Activated CD8-positive, alpha-beta memory T cell treated with anti-CD3 and anti-CD28 coated beads for 1 hour (primary cell): ENCODE measurements at regions not wholly inside any gene's neighbourhood (a gene's known extent, or its start where the extent isn't known, plus 50 kb on each side); places are given as distances from the start of the nearest gene placed in this dataset.

ENCODE experiments used
- DNase-seq, 2 donors: peaks; one replicate each; pipeline ENCODE4 v3.0.0-alpha.2; 2020; ENCODE audit warnings: low read depth in 1 of 2; ENCODE audit errors: extremely low read depth in 1 of 2

DNA sequence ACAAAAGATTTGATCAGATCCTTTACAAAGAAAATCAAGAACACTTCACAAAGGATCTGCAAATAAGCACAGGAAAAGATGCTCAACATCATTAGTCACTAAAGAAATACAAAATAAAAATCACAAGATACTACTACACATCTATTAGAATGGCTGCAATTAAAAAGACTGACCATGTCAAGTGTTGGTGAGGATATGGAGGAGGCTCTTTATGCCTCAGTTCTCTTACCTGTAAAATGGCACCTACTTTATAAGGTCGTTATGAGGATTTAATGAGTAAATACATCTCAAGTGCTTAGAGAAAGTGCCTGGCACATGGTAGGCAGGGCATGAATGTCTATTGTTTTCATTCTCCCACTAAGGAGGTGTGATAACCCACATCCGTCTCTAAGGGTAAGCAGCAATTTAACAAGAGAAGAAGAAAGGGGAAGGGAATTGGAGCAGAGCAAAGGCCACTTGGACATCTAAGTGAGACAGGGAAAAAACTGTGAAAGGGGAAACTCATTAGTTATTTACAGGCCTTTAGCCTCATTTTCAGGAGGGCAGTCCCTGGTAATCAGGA is 157.5 kb upstream of the NFE2L3 start:
- no peak for DNase-seq

DNA sequence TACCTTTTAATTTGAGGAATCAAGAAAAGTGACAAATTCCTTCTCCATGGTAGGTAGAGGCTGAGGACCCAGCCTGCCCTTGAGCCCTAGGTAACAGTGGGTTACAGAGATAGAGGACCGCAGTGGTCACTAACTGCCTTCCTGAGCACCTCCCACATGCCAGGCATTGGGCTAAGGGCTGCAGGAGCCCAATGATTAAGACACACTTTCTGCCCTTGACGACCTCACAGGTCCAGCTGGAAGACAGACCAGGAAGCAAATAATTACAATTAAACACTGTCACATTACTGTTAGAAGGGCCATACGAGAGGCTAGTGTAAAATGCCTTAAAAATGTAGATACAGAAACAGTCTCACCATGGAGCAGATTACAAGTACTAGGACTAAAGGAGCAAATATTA is 156.8 kb upstream of the NFE2L3 start:
- no peak for DNase-seq

DNA sequence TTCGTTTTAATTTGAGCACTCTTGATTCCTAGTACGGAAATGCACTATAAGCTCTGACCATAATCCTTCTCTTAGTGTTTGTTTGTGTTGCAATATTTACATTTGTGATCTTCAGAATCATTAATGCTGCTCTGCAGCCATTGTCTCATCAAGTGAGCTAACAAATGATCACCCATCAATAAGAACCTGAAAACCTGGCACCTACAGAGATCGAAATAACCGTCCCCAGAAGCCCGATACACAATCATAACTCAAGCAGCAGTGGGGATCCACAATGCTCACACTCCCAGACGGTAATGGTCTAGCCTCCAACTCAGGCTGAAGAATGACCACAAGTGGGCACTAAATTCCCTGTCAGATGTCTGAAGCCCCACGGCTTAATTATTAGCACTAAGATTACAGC is 156.0 kb upstream of the NFE2L3 start:
- DNase-seq, result no peak

DNA sequence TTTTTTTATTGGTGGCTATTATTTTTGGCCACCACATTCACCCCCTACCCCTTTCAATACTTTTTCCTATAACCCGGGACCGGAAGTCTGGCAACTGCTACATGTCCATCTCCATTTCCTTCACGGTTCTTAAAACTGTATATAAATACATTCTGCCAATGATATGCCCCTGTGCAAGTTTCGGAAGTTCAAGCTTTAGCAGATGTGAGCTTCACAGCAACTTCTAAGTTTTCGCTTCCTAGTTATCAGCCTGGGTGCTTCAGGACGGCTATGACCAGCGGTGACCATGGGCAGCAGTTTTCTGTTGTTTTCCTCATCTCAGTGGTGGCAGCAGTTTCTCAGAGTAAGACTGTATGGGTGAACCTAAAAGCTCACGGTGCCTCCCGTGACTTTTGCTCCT is 153.5 kb upstream of the NFE2L3 start:
- no peak for DNase-seq

DNA sequence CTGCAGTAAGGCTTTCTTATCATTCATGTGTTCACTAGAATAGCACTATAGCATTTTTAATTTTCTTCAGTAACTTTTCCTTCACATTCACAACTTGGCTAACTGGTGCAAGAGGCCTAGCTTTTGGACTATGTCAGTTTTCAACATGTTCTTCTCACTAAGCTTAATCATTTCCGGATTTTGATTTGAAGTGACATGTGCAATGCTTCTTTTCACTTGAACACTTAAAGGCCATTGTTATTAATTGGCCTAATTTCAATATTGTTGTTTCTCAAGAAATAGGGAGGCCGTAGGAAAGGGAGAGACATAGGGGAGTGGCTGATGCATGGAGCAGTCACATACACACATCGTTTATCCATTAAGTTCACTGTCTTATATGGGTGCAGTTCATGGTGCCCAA is 151.2 kb upstream of the NFE2L3 start:
- no peak for DNase-seq

DNA sequence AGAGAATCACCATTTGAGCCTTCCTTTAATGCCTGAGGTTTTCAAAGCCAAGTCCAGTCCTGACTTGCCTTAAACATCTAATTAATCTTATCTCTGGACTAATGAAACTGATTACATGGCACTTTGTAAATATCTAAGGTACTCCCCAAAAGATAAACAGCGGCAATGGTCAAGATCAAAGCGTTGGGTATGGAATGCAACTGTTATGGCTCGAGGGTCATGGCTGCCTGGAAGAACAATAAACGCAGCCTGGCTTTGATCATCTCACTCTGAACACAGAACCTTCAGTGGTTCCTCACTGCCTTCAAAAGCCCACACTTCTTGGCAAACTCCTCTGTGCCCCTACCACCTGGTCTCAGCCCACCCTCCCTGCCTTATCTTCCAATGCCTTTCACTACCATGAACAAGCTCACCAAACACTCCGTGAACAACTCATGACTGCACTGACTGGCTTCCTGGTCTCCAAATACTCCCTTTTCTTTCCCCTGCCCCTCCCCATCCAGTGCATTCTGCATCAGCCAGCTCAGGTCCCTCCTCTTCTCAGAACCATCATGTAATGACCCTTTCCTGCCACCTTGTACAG is 150.2 kb upstream of the NFE2L3 start:
- DNase-seq, result no peak

DNA sequence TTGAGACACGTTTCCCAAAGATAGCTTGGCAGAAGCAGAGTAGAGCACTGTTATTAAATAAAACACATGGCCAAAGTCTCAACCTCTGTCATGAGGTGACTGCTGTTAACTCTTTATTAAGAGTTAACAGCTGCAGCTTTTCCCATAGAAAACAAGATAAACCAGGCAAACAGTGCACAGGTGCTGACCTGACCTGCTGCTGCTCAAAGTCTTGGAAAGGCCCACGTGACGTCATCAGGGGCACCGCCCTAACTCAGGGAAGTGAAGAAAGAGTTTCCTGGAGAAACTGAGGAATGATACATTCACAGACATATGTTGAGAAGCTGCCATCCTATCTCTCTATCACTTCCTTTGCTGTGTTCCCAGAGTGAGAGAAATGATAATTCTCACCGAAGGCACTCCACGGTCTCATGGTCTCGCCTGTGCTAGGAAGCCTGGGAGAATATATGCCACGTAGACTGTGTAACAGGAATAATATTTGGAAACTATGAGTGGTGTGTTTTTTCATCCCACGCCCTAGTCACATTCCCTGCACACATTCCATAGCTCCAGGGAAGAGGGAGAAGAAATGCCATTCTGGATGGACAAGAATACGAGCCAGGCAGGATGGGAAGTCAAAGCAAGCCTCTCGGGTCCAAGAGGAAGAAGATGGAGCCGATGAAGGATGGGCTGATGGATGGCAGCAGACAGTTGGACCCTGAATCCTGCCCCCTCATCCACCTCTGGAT is 146.2 kb upstream of the NFE2L3 start:
- no peak for DNase-seq

DNA sequence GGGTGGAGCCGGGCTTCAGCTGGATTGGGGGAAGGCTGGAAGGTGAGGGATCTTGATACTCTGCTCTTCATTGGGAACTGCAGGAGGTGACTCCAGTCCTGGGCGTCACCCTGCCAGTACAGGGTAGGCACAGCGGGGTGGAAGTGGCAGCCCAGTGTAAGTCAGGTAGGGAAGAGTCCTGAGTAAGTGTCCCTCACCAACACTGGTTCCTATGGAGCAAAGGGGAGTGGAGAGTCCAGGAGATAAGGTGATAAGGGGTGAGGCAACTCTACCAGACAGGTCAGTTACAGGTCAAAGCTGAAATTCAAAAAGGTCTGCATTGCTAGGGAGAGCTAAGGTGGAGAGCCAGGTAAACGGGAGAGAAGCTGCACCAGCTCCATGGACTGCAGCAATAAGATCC is 145.6 kb upstream of the NFE2L3 start:
- no peak for DNase-seq

DNA sequence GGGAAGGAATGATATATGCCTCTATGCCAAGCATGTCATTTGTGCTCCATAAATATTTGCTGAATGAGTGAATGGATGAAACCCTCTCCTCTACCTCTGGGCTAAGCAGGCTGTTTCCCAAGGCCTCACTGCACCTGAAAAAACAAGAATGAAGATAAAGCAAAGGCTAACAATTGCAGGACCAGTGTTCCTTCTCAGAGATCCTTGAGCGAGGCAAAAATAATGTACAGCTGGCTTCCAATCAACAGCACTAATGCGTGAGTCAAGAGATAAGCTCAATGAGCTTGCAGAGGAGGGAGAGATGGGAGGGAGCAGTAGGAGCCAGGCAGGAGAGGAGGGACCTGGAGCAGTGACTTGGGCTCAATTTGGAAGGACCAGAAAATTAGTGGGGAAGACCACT is 144.5 kb upstream of the NFE2L3 start:
- DNase-seq, result no peak

DNA sequence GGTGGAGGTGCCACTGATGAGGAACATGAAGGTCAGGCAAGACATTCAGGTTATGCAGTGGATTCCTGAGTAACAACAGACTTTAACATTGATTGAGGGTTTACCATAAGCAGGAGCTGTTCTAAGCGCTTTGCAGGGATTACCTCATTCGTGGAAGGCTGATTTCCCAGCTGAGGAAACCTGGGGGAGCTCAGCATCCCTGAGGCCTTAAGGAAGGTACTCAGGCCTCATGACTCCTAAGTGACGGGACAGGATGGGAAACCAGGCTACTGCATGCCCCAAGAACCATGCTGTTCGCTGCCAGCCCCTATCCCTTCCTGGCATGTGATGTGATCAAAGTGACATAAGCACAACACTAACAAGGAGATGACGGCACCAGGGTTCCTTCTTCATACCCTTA is 143.6 kb upstream of the NFE2L3 start:
- no peak for DNase-seq

DNA sequence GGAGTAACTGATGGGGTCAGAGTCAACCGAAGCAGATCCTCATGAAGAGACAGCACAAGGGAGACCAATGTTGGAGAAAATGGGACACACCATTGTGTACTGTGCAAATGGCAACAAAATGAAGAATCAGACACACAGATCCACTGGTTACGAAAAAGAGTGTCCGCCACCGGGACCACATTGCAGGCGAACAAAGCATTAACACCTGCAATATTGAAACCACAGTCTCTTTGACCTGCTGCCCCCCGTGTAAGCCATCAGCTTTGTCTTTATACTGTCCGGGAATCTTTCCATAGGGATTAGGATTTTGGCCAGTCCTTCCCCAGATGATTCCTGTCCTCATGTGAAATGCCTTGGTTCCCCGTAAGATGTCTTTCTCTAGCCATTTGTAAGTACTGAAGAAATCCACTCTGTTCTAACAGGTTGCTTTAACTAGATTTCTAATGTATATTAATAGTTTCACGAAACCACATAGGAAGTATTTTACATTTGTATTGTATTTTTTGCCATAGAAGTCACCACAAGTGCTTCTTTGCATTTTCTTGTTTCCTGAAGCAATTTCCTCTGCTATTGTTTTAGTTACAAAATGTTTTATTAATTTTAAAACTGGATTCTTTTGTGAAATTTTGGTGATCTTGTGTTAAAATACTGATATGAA is 140.8 kb upstream of the NFE2L3 start:
- no peak for DNase-seq

DNA sequence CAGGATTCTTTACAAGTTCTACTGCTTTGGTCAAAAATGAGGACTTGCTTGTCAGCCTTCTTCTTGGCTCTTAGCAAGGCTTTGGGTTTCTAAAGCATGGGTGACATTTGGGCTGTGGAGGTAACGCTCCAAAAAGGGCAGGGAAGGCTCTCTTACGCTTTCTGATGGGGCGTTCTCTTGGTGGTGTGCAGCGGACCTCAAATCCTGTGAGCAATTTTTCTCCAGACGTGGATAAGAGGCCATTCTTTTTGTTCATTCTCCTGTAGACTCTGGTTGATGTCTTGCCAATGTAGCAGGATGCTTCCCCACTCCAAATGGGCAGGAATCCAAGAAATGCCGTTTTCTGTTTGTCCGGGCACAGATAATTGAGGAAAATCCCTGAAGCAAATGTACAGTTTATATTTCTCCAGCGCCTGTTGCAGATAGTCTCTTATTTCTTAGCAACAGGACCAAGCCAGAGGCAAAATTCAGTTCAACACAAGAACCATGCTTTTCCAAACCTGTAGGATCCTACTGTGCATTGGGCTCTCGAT is 138.4 kb upstream of the NFE2L3 start:
- DNase-seq, result no peak

DNA sequence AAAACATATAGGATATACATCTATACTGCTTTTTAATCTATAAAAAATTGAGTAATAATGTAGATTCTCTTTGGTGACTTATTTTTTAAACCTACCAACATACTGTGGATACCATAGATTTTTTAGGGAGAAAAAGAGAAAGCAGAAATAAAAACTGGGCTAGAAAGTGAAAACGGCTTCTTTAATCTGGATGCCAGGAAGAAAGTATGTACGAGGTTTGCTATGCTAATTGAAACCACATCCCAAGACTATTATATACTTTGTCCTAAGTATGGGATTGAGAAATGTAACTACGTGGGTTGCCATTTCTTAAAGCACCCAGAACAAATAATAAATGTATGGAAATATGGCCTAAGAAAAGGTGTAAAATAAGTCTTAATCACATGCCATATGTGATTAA is 129.0 kb upstream of the NFE2L3 start:
- DNase-seq, result no peak

DNA sequence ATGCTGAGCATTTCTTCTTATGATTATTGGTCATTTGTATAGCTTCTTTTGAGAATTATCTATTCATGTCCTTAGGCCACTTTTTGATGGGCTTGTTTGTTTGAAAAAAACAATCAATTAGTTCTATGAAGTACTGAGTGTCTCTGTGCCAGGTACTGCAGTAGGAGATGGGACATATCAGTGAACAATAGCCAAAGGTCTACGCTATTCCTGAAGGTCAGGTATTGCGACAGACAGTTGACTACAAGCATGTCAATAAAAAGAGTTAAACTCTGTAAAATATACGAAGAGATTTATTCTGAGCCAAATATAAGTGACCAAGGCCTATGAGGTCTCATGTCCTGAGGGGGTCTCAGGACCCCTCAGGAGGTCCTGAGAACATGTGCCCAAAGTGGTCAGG is 122.1 kb upstream of the NFE2L3 start:
- no peak for DNase-seq

DNA sequence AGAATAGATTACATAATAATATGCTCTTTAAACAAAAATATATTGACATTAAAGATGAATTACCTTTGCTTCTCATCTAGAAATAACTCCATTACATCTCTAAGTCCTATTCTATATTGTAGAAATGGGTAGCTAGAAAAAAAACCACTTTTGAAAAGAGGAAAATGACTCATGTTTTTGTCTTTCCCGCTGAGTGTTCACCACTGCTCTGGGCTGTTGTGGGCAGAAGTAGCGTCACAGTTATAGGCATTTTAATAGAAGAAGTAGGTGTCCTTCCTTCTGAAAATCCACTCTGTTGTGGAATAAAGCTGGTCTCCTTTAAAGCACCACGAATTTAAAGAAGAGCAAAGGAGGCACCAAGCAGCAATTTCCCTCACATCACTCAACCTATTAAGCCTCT is 117.6 kb upstream of the NFE2L3 start:
- no peak for DNase-seq

DNA sequence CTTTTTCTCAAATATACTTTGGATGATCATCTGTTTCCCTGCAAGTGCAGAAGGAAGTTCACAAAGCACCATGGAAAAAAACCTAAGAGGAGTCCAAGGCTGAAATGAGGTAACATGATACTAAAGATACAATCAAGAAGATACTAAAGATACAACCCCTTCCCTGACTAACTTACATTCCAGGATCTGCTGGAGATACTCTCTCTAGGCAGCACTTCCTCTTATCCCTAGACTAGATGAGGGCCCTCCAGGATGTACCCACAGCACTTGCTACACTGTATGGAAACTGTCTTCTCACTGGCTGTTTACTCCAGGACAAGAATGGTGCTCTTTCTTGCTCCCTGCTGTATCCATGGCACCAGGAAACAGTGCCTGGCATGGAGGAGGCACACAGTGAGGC is 116.4 kb upstream of the NFE2L3 start:
- DNase-seq, result no peak

DNA sequence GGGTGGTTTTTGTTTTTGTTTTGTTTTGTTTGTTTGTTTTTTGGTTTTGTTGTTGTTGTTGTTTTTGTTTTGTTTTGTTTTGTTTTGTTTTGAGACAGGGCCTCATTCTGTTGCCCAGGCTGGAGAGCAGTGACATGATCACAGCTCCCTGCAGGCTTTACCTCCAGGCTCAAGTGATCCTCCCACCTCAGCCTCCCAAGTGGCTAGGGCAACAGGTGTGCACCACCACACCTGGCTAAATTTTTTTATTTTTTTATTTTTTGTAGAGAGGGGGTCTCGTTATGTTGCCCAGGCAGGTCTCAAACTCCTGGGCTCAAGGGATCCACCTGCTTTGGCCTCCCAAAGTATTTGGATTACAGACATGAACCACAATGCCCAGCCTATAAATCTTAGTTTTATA is 115.9 kb upstream of the NFE2L3 start:
- DNase-seq, result no peak

DNA sequence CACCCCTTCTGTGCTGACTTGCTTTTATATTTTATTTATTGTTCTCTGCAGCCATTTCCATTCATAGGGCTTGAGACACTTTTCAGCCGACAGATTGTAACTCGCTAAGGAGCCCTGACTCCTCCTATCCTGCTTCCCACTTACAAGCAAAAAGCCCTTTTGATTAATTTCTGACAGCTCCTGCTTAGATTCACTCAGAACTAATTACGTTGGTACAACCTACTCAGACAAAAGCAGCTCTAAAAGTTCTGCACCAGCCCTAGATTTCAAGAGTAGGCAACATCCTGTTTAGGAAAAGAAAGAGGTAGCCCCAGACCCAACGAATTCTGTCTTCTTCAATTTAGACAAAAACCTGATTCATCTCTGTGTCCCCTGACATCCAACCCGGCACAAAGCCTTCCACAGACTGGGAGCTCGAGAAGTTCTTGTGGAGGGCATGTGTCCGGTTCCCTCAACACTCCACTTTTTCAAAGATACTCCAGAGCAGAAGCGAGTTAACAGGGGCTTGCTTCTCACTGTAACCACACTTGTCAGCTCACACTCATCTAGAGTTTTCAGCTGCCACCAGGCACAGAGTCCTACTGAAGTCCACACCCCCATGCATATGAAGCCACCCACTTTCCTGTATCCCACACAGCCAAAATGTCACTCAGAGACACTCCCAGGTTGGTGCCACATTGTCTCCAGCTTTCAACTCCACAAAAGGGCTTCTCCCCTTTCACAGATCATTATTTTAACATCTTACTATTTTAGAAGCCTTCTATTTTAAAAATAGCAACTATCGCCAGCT is 113.6 kb upstream of the NFE2L3 start:
- DNase-seq, result no peak

DNA sequence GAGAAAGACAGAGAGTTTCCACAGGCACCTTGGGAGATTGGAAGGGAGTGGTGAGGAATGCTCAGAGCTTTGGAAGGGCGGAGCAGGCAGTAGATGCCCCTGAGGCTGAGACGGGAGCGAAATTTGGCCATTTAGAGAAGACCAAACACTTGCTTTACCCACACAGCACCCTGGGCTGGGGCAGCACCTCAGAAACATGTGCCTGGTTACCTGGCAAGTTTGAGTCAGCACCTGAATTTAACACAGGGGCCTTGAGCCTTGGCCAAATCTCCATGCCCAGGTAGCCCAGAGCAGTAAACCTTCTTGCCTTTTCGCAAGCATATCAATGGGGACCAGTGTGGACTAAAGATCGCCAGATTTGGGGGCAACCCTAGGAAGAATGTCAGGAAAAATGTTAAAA is 111.9 kb upstream of the NFE2L3 start:
- DNase-seq, result no peak

DNA sequence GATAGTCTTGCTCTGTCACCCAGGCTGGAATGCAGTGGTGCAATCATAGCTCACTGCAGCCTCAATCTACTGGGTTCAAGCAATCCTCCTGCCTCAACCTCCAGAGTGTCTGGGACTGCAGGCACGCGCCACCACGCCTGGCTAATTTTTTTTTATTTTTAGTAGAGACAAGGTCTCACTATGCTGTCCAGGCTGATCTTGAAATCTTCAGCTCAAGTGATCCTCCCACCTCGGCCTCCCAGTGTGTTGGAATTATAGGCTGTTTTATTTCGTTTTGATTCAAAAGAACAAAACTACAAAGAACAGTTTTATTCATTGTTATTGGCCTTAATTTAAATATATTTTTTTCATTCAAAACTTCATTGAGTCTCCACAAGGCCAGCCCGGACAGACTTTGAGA is 109.8 kb upstream of the NFE2L3 start:
- DNase-seq, result no peak

DNA sequence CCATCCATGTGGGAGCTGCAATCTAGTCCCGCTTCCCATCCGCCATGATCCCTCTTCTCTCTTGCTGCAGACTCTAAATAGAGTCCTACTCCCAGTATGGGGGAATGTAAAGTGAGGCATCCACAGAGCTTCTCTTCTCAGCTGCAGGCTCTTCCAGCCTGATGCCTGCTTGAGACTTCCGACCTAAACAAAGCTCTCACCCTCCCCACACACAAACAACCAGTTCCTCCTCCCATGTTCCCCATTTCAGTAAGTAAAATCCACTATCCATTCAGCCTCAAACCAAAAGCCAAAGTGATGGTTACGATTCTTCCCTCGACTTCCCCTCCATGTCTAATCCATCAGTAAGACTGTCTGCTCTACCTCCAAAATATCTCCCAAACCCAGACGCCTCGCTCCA is 108.2 kb upstream of the NFE2L3 start:
- no peak for DNase-seq
